K562 (cell line): ENCODE measurements at regions not wholly inside any gene's neighbourhood (a gene's known extent, or its start where the extent isn't known, plus 50 kb on each side); places are given as distances from the start of the nearest gene placed in this dataset.

Source experiments
- ATAC-seq: fragments of 200-7000 bp; cut with Tn5 transposase; 3 replicates; pipeline ENCODE4 v1.9.1; 2020; ENCODE audit warnings: moderate library complexity
- BruUV-seq: library from RNA; stranded (reverse); fragments of 400-500 nt; replicated peaks from 2 replicates; lab custom pipeline; 2021; lab: Mats Ljungman, UMichigan
- CTCF ChIA-PET: fragments of 300-600 bp; formaldehyde crosslinking; extraction: SDS; loops from one replicate; lab custom pipeline; 2021; ENCODE audit warnings: low intra/inter-chr PET ratio; lab: Yijun Ruan, JAX
- POLR2A ChIA-PET: fragments of 300-600, 350-650 bp; sonication (Branson Sonifier 250); formaldehyde crosslinking; extraction: SDS; loops from one replicate; lab custom pipeline; 2021; ENCODE audit warnings: antibody characterized with exemption, inconsistent platforms; lab: Yijun Ruan, JAX
- DNase-seq, 4 experiments: peaks; one replicate each; pipeline versions ENCODE4 v3.0.0 to v3.0.0-alpha.2; 2011 to 2018; ENCODE audit warnings: low spot score in 3 of 4, mixed read lengths in 3 of 4; ENCODE audit errors: extremely low read depth in 1 of 4
- FAIRE-seq: peaks from 2 replicates; lab custom pipeline; 2011; peaks lifted over from hg19 to GRCh38; lab: Jason Lieb, UNC
- H2AFZ ChIP-seq: 2 replicates; pipeline ENCODE4 v1.6.0; 2011; ENCODE audit warnings: low read depth, low read length, control low read depth, inconsistent platforms
- H3K27ac ChIP-seq: fragments of 200-600 bp; 3 replicates; pipeline ENCODE4 v1.8.0; 2011; ENCODE audit warnings: low read depth, mild to moderate bottlenecking, control low read depth, inconsistent platforms, low read length, moderate library complexity, mixed read lengths; ENCODE audit errors: extremely low read depth
- H3K27me3 ChIP-seq, 2 experiments: fragments of 300-600 bp in 1 of 2; 2 replicates in 1 of 2; 3 replicates in 1 of 2; pipeline versions ENCODE4 v1.6.0 to v1.8.0; 2011; ENCODE audit warnings: inconsistent platforms in 2 of 2, low read length in 2 of 2, mild to moderate bottlenecking in 1 of 2, mixed read lengths in 1 of 2, moderate library complexity in 1 of 2; ENCODE audit not compliant: control insufficient read depth in 2 of 2, insufficient read depth in 2 of 2
- H3K36me3 ChIP-seq: fragments of 300-600 bp; 3 replicates; pipeline ENCODE4 v1.8.0; 2011; ENCODE audit warnings: mild to moderate bottlenecking, low read length, inconsistent platforms; ENCODE audit not compliant: control insufficient read depth, insufficient read depth
- H3K4me1 ChIP-seq, 2 experiments: fragments of 200-600 bp in 1 of 2; replicated peaks in 1 of 2; 2 replicates in 1 of 2; 3 replicates in 1 of 2; pipeline versions ENCODE4 v1.5.1 to v1.8.0; 2011; ENCODE audit warnings: inconsistent platforms in 2 of 2, low read length in 2 of 2, mild to moderate bottlenecking in 1 of 2, mixed read lengths in 1 of 2, moderate library complexity in 1 of 2; ENCODE audit not compliant: control insufficient read depth in 2 of 2, insufficient read depth in 2 of 2
- H3K4me2 ChIP-seq: 2 replicates; pipeline ENCODE4 v1.6.1; 2011; ENCODE audit warnings: low read length, control low read depth, inconsistent platforms, mixed read lengths; ENCODE audit not compliant: insufficient read depth
- H3K4me3 ChIP-seq: fragments of 200-600 bp; sonication (generic), shearing (Covaris generic); 2 replicates; pipeline ENCODE4 v1.5.1; 2016; ENCODE audit warnings: control low read depth, inconsistent platforms
- H3K79me2 ChIP-seq: fragments of 200-600 bp; 3 replicates; pipeline ENCODE4 v1.8.0; 2011; ENCODE audit warnings: low read length, inconsistent platforms; ENCODE audit not compliant: control insufficient read depth, insufficient read depth
- H3K9ac ChIP-seq, 2 experiments: 2 replicates each; pipeline versions ENCODE4 v1.6.0 to v1.6.1; 2011; ENCODE audit warnings: low read depth in 2 of 2, low read length in 2 of 2, control low read depth in 1 of 2, inconsistent platforms in 1 of 2, mild to moderate bottlenecking in 1 of 2, mixed read lengths in 1 of 2; ENCODE audit not compliant: insufficient read depth in 1 of 2
- H3K9me1 ChIP-seq: one replicate; pipeline ENCODE4 v1.6.0; 2011; ENCODE audit warnings: inconsistent platforms, mild to moderate bottlenecking, low read length, moderate library complexity; ENCODE audit not compliant: control insufficient read depth, insufficient read depth
- H3K9me3 ChIP-seq: replicated peaks from 2 replicates; pipeline ENCODE4 v1.5.1; 2011; ENCODE audit warnings: low read depth, low read length, inconsistent platforms; ENCODE audit not compliant: control insufficient read depth, insufficient read depth
- H4K20me1 ChIP-seq: replicated peaks from 2 replicates; pipeline ENCODE4 v1.6.1; 2011; ENCODE audit warnings: low read length, inconsistent platforms, mixed read lengths; ENCODE audit not compliant: control insufficient read depth, insufficient read depth
- CEBPB ChIP-seq: fragments of 450-650 bp; IDR thresholded peaks from 2 replicates; pipeline ENCODE4 v1.6.1; 2016; ENCODE audit warnings: missing genetic modification characterization, missing compliant biosample characterization
- MLX ChIP-seq, 2 experiments: fragments of 450-650 bp in 1 of 2; sonication (generic) in 1 of 2; formaldehyde crosslinking; conservative IDR thresholded peaks; 2 replicates each; pipeline versions ENCODE4 v1.4.0 to v1.8.1; 2020 to 2022; ENCODE audit warnings: mild to moderate bottlenecking in 1 of 2, missing genetic modification reagents in 1 of 2
- NCOA6 ChIP-seq: fragments of 450-650 bp; IDR thresholded peaks from 2 replicates; pipeline ENCODE4 v1.6.1; 2017; ENCODE audit warnings: mild to moderate bottlenecking
- NEUROD1 ChIP-seq: fragments of 150-350 bp; IDR thresholded peaks from 2 replicates; pipeline ENCODE4 v1.6.1; 2014; ENCODE audit warnings: borderline replicate concordance, low read length, low read depth; ENCODE audit not compliant: partially characterized antibody
- PHB ChIP-seq: fragments of 250-450 bp; sonication (Bioruptor Pico); IDR thresholded peaks from 2 replicates; pipeline ENCODE4 v1.5.0; 2021
- THRA ChIP-seq: fragments of 450-650 bp; IDR thresholded peaks from 2 replicates; pipeline ENCODE4 v1.6.1; 2017; ENCODE audit warnings: mild to moderate bottlenecking, moderate library complexity
- ZNF449 ChIP-seq: fragments of 250-450 bp; sonication (Bioruptor Pico); IDR thresholded peaks from 2 replicates; pipeline ENCODE4 v1.8.0; 2022; ENCODE audit warnings: moderate library complexity, mild to moderate bottlenecking, inconsistent platforms
- ZNF551 ChIP-seq: fragments of 250-450 bp; sonication (Bioruptor Pico); IDR thresholded peaks from 2 replicates; pipeline ENCODE4 v1.5.0; 2021; ENCODE audit warnings: mild to moderate bottlenecking, moderate library complexity
- ZNF589 ChIP-seq: fragments of 200-800 bp; sonication (Bioruptor generic); IDR thresholded peaks from 2 replicates; pipeline ENCODE4 v1.6.1; 2016; ENCODE audit warnings: low read depth, missing genetic modification characterization, missing compliant biosample characterization
- ZSCAN29 ChIP-seq: fragments of 450-650 bp; IDR thresholded peaks from 2 replicates; pipeline ENCODE4 v1.6.1; 2017
- WGBS: fragments of 100-300 bp; shearing (Covaris generic); methylation state at CpG from one replicate; pipeline ENCODE4 v1.1.6; 2016; ENCODE audit warnings: low coverage, mixed read lengths; ENCODE audit not compliant: insufficient coverage; ENCODE audit errors: missing lambda C conversion rate; 5-methylcytosine and 5-hydroxymethylcytosine counted together
- in situ Hi-C: fragments of 300-500 bp; cut with MboI; formaldehyde crosslinking; loops from 4 replicates; pipeline ENCODE4 v1.15.0; 2018; ENCODE audit warnings: inconsistent platforms, mixed read lengths
- intact Hi-C: fragments of 100-400 bp; cut with micrococcal nuclease; formaldehyde crosslinking; loops from 2 replicates; pipeline ENCODE4 v1.14.2; 2022

GRCh38 chr17:68155692-68156091, 92.2 kb upstream of the AMZ2 start:
- BruUV-seq: no TSS peak
- Histone ChIP-seq H3K27me3 (peaks cover 3 to 5% of the 10 kb centered on the region in 2 experiments; a peak in 2 of 5 replicates), H3K9ac (no peak overlapping the region), H4K20me1 (no peaks in the 10 kb centered on the region), H3K4me1 (peaks cover 8% of the 10 kb centered on the region in 2 experiments; a peak in 4 of 5 replicates), H3K79me2 (no peaks in the 10 kb centered on the region), H3K36me3 (no peaks in the 10 kb centered on the region), H3K9me3 (no peaks in the 10 kb centered on the region), H2AFZ (no peak overlapping the region), H3K9me1 (no peaks in the 10 kb centered on the region), H3K4me3 (no peak overlapping the region), H3K27ac (no peak overlapping the region), H3K4me2 (no peak overlapping the region)
- ChIA-PET CTCF (no interaction called here), POLR2A (no interaction called here)
- in situ Hi-C loops: loop anchor here (25.0 kb wide), 1 partner anchor 607 kb away; no protein-coding TSS in a partner anchor
- ATAC-seq (no peak), FAIRE-seq (no peak), DNase-seq (no peak)
- intact Hi-C loops: no loop called here
- 0 out of 2 replicates have a peak, but pooled peaks have one; percentile 20 for TF ChIP-seq CEBPB (tag)
- no peak for TF ChIP-seq MLX (CRISPR knock-in tag; conservative IDR thresholded peaks at IDR 0.05)
- WGBS: 12% methylated on average over 5 of the region's 5 CpGs

GRCh38 chr17:68161644-68162428, 86.0 kb upstream of the AMZ2 start:
- H4K20me1 ChIP-seq: no peaks in the 10 kb centered on the region
- H3K4me2 ChIP-seq: no peak overlapping the region
- ChIA-PET CTCF (no interaction called here), POLR2A (interaction anchor here (0.6 to 1.6 kb wide), 3 partner anchors 9 to 11 kb away, joined by 3 to 4 read pairs (median 3); no protein-coding TSS in a partner anchor)
- no peaks in the 10 kb centered on the region for H3K36me3 ChIP-seq
- FAIRE-seq: no peak
- no peak overlapping the region for H3K27ac ChIP-seq
- no peak overlapping the region for H3K4me3 ChIP-seq
- WGBS: 25% methylated on average over 11 of the region's 12 CpGs
- DNase-seq: no peak
- no peaks in the 10 kb centered on the region for H3K9me1 ChIP-seq
- peaks cover 3 to 5% of the 10 kb centered on the region in 2 experiments; a peak in 2 of 5 replicates for H3K27me3 ChIP-seq
- intact Hi-C loops (no loop called here), in situ Hi-C loops (loop anchor here (25.0 kb wide), 1 partner anchor 600 kb away; no protein-coding TSS in a partner anchor)
- no TSS peak for BruUV-seq
- H3K9me3 ChIP-seq: no peaks in the 10 kb centered on the region
- no peak overlapping the region for H3K9ac ChIP-seq
- no peak for ATAC-seq
- 0 out of 2 replicates have a peak overlapping the region, but pooled peaks have one; percentile 24 for H2AFZ ChIP-seq
- no peaks in the 10 kb centered on the region for H3K4me1 ChIP-seq
- H3K79me2 ChIP-seq: no peaks in the 10 kb centered on the region
- no peak for TF ChIP-seq ZNF589
- no peak for TF ChIP-seq ZSCAN29
- TF ChIP-seq NCOA6: no peak
- no peak for TF ChIP-seq THRA
- no peak for TF ChIP-seq PHB (CRISPR knock-in tag)
- TF ChIP-seq ZNF449 (CRISPR knock-in tag): no peak
- TF ChIP-seq NEUROD1: no peak
- no peak for TF ChIP-seq ZNF551 (CRISPR knock-in tag)
